ENCODE measurements at regions not wholly inside any gene's neighbourhood (a gene's known extent, or its start where the extent isn't known, plus 50 kb on each side); places are given as distances from the start of the nearest gene placed in this dataset.

DNA sequence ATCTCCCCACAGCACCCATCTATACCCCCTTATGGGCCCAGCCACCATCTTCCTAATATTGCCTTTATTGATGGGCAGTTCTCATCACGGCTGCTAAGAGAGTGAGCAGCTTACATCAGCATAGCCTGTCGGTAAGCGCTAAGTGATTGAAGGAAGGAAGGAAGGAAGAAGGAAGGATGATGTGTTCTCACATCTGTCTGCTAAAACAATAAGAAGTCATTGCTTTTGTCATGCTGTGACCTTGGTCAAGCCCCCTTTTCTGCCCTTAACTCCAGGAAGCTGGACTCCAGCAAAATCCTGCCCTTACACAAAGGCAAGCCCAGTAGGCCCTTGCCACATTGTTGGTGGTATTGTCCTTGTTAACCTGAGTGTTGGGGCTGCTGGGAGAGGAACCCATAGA lies 165.0 kb downstream of the ETS2 start:
- no peak for DNase-seq
- Histone ChIP-seq H3K9me3 (no peaks in the 10 kb centered on the region), H3K27me3 (replicated peaks in 1 of 7) (no peaks in the 10 kb centered on the region), H3K36me3 (no peaks in the 10 kb centered on the region), H3K4me3 (no peak overlapping the region), H3K4me1 (no peaks in the 10 kb centered on the region), H3K27ac (peak overlapping the region in 7 of 8 donors; percentile 29 to 83 (median 67))
- TF ChIP-seq POLR2AphosphoS5 (IDR thresholded peaks at IDR 0.05): peak in 2 of 3 donors; percentile 13 to 77
- TF ChIP-seq, protein P1, sequence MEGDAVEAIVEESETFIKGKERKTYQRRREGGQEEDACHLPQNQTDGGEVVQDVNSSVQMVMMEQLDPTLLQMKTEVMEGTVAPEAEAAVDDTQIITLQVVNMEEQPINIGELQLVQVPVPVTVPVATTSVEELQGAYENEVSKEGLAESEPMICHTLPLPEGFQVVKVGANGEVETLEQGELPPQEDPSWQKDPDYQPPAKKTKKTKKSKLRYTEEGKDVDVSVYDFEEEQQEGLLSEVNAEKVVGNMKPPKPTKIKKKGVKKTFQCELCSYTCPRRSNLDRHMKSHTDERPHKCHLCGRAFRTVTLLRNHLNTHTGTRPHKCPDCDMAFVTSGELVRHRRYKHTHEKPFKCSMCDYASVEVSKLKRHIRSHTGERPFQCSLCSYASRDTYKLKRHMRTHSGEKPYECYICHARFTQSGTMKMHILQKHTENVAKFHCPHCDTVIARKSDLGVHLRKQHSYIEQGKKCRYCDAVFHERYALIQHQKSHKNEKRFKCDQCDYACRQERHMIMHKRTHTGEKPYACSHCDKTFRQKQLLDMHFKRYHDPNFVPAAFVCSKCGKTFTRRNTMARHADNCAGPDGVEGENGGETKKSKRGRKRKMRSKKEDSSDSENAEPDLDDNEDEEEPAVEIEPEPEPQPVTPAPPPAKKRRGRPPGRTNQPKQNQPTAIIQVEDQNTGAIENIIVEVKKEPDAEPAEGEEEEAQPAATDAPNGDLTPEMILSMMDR (IDR thresholded peaks at IDR 0.05 in 8 of 11, conservative IDR thresholded peaks at IDR 0.05 in 3 of 11): no peak
- no peak for TF ChIP-seq POLR2A (IDR thresholded peaks at IDR 0.05)
- WGBS, 5 donors: 50 to 75% (median 62%) methylated on average over 3 of the region's 3 CpGs
- intact Hi-C loops (cut with DNase I; ENCODE audit: low total_unique reads): no loop called here

DNA sequence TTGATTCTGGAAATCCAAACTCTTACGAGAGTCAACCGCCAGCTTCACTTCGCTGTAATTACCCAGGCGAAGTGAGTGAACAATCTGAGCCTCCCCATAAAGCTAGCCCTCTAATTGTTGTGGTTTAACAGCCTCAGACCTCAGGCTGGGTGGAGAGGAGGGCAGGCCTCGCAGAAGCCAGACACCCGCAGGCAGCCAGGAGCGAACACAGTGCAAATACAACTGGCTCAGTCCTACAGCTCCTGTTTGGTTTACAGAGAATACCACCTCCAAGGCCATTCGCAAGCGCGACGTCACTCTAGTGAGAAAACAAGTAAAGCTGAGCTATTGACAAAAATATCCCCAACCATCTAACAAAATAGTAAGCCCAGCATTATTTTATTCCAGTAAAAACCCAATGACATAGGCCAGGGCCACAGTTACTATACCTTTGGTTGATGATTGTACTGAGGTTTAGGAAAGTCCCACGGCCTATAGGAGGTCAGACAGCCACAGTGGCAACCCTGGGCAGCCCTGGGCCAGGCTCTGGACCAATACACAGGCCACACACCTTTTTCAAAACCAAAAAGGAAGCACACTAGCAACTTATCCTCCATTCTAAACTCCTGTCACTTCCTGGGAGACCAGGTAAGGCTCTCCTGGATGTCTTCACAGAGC lies 163.3 kb downstream of the ETS2 start:
- Histone ChIP-seq H3K4me3 (no peak overlapping the region), H3K4me1 (no peaks in the 10 kb centered on the region), H3K36me3 (no peaks in the 10 kb centered on the region), H3K9me3 (no peaks in the 10 kb centered on the region), H3K27me3 (replicated peaks in 1 of 7) (no peaks in the 10 kb centered on the region), H3K27ac (peak overlapping the region in 2 of 8 donors; percentile 17 to 62)
- 74 to 91% (median 79%) methylated on average over 11 to 12 of the region's 12 CpGs for WGBS, 5 donors
- TF ChIP-seq, protein P1 (IDR thresholded peaks at IDR 0.05 in 8 of 11, conservative IDR thresholded peaks at IDR 0.05 in 3 of 11): no peak
- TF ChIP-seq POLR2A (IDR thresholded peaks at IDR 0.05) (no peak), POLR2AphosphoS5 (IDR thresholded peaks at IDR 0.05) (no peak)
- intact Hi-C loops (cut with DNase I; ENCODE audit: low total_unique reads): no loop called here
- DNase-seq: no peak

DNA sequence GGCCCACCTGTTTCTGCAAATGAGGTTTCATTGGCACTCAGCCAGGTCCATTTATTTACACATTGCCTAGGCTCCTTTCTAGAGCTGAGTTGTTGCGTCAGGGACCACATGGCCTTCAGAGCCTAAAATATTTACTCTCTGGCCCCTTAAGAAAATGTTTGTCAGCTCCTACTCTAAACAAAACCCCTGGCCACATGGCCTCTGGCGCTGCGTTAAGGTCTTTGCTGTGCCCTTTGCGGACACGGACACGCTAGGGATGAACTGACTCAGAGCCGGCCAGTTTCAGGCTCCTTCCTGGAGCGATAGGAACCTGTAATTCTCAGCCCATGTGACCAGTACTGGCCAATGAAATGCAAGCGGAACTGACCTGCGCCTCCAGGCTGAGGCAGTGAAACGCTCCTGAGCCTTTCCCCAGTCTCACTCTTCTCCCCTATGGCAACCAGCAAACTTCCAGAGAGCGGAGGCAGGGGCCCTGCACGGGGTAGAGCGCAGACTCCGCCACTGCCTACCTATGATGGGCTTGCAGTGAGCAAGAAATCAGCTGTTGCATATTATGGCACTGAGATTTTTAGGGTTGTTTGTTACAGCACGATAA lies 160.3 kb downstream of the ETS2 start:
- H3K4me1 ChIP-seq: no peaks in the 10 kb centered on the region
- no peak for DNase-seq
- WGBS, 5 donors: 90 to 92% (median 91%) methylated on average over 16 of the region's 16 CpGs
- intact Hi-C loops (cut with DNase I; ENCODE audit: low total_unique reads): no loop called here
- H3K27me3 ChIP-seq (replicated peaks in 1 of 7): no peaks in the 10 kb centered on the region
- TF ChIP-seq POLR2AphosphoS5 (IDR thresholded peaks at IDR 0.05) (no peak), POLR2A (IDR thresholded peaks at IDR 0.05) (no peak)
- TF ChIP-seq, protein P1 (IDR thresholded peaks at IDR 0.05 in 8 of 11, conservative IDR thresholded peaks at IDR 0.05 in 3 of 11): no peak
- no peak overlapping the region for H3K27ac ChIP-seq
- peaks cover 0 to 8% (median 0%) of the 10 kb centered on the region in 8 donors for H3K9me3 ChIP-seq
- no peak overlapping the region for H3K4me3 ChIP-seq
- no peaks in the 10 kb centered on the region for H3K36me3 ChIP-seq

DNA sequence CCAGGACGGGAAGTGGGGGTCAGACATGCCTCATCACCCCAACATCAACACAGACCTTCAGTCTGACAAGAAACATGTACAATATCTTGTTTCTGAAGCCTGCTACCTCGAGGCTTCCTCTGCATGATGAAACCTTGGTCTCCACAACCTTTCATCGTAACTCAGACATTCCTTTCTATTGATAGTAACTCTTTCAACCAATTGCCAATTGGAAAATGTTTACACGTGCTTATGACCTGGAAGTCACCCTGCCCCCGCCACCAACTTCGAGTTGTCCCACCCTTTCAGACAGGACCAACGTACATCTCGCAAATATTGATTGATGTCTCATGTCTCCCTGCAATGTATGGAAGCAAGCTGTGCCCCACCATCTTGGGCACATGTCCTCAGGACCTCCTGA lies 159.5 kb downstream of the ETS2 start:
- no peak overlapping the region for H3K4me3 ChIP-seq
- 72 to 82% (median 74%) methylated on average over 8 of the region's 8 CpGs for WGBS, 5 donors
- H3K27me3 ChIP-seq (replicated peaks in 1 of 7): no peaks in the 10 kb centered on the region
- H3K4me1 ChIP-seq: no peaks in the 10 kb centered on the region
- no peaks in the 10 kb centered on the region for H3K36me3 ChIP-seq
- H3K27ac ChIP-seq: no peak overlapping the region
- DNase-seq: no peak
- TF ChIP-seq POLR2AphosphoS5 (IDR thresholded peaks at IDR 0.05) (no peak), POLR2A (IDR thresholded peaks at IDR 0.05) (no peak)
- TF ChIP-seq, protein P1 (IDR thresholded peaks at IDR 0.05 in 8 of 11, conservative IDR thresholded peaks at IDR 0.05 in 3 of 11): no peak
- intact Hi-C loops (cut with DNase I; ENCODE audit: low total_unique reads): no loop called here
- peaks cover 0 to 8% (median 0%) of the 10 kb centered on the region in 8 donors for H3K9me3 ChIP-seq
